HG03354 (cell line): ENCODE measurements at regions not wholly inside any gene's neighbourhood (a gene's known extent, or its start where the extent isn't known, plus 50 kb on each side); places are given as distances from the start of the nearest gene placed in this dataset.
A peak's percentile ranks its signal among the peaks of the same experiment; 100 is the strongest.
"Not testable (repeated sequence)": the region's sequence is repeated elsewhere in the genome, so short reads cannot be mapped to it uniquely, and the experiment has no call there.

Experiments
- ATAC-seq: cut with Tn5 transposase; IDR thresholded peaks from one replicate; pipeline ENCODE4 v1.9.1; 2021; ENCODE audit warnings: mild to moderate bottlenecking; ENCODE audit not compliant: unreplicated experiment, poor library complexity, severe bottlenecking

- ATAC-seq = no peak
Observed at GRCh38 chr3:145015253-145015652, 1043.6 kb downstream of the DIPK2A start.

GRCh38 chr3:145017959-145018358, 1046.3 kb downstream of the DIPK2A start:
- ATAC-seq = no peak

- ATAC-seq = no peak
Observed at GRCh38 chr3:145022447-145022846, 1050.8 kb downstream of the DIPK2A start.

GRCh38 chr3:145024700-145025099, 1053.1 kb downstream of the DIPK2A start:
- no peak for ATAC-seq

GRCh38 chr3:145027186-145027585, 1055.6 kb downstream of the DIPK2A start:
- not testable (repeated sequence) for ATAC-seq

GRCh38 chr3:145032791-145033190, 1061.2 kb downstream of the DIPK2A start:
- no peak for ATAC-seq

- no peak for ATAC-seq
Observed at GRCh38 chr3:145035682-145036081, 1064.1 kb downstream of the DIPK2A start.

GRCh38 chr3:145054055-145054454, 1082.4 kb downstream of the DIPK2A start:
- ATAC-seq = not testable (repeated sequence)

- ATAC-seq = peak; percentile 81
Observed at GRCh38 chr3:145055375-145056076, 1083.9 kb downstream of the DIPK2A start.

- ATAC-seq = no peak
Observed at GRCh38 chr3:145058483-145058882, 1086.9 kb downstream of the DIPK2A start.

- ATAC-seq = no peak
Observed at GRCh38 chr3:145063616-145064015, 1092.0 kb downstream of the DIPK2A start.

GRCh38 chr3:145070795-145071194, 1090.2 kb downstream of the PLOD2 start:
- ATAC-seq = no peak

GRCh38 chr3:145079436-145079835, 1081.5 kb downstream of the PLOD2 start:
- ATAC-seq = no peak

- ATAC-seq = no peak
Observed at GRCh38 chr3:145087038-145087437, 1073.9 kb downstream of the PLOD2 start.

GRCh38 chr3:145088917-145089316, 1072.1 kb downstream of the PLOD2 start:
- peak; percentile 85 for ATAC-seq

GRCh38 chr3:145089337-145089736, 1071.6 kb downstream of the PLOD2 start:
- ATAC-seq = peak; percentile 26

- peak; percentile 90 for ATAC-seq
Observed at GRCh38 chr3:145094355-145094941, 1066.5 kb downstream of the PLOD2 start.

GRCh38 chr3:145111141-145111540, 1049.8 kb downstream of the PLOD2 start:
- ATAC-seq = not testable (repeated sequence)

GRCh38 chr3:145116769-145117168, 1044.2 kb downstream of the PLOD2 start:
- no peak for ATAC-seq

- ATAC-seq = peak; percentile 81
Observed at GRCh38 chr3:145118303-145118702, 1042.7 kb downstream of the PLOD2 start.

GRCh38 chr3:145124900-145125678, 1035.9 kb downstream of the PLOD2 start:
- no peak for ATAC-seq
